WTC11 (cell line): ENCODE measurements at regions not wholly inside any gene's neighbourhood (a gene's known extent, or its start where the extent isn't known, plus 50 kb on each side); places are given as distances from the start of the nearest gene placed in this dataset.

ENCODE experiments used
- ATAC-seq: fragments of 200-7000 bp; cut with Tn5 transposase; 2 replicates; pipeline ENCODE4 v1.10.0; 2021; ENCODE audit warnings: mild to moderate bottlenecking, moderate library complexity
- CTCF ChIA-PET: fragments of 300-600 bp; sonication (Branson Sonifier 250); formaldehyde crosslinking; loops from one replicate; lab custom pipeline; 2021; ENCODE audit warnings: antibody characterized with exemption; lab: Charles Lee
- POLR2A ChIA-PET: fragments of 350-600 bp; sonication (Branson Sonifier 250); formaldehyde crosslinking; loops from one replicate; lab custom pipeline; 2021; ENCODE audit warnings: antibody characterized with exemption; lab: Charles Lee
- DNase-seq: peaks from one replicate; pipeline ENCODE4 v3.0.0; 2021; ENCODE audit warnings: low spot score
- H3K27ac Mint-ChIP-seq: 2 replicates; pipeline ENCODE4 v1.8.0; 2021; ENCODE audit warnings: mixed read lengths
- H3K27me3 Mint-ChIP-seq: 2 replicates; pipeline ENCODE4 v1.8.0; 2021; ENCODE audit warnings: low read depth, mild to moderate bottlenecking, moderate library complexity, mixed read lengths
- H3K36me3 Mint-ChIP-seq: 2 replicates; pipeline ENCODE4 v1.8.0; 2021; ENCODE audit warnings: mixed read lengths
- H3K4me1 Mint-ChIP-seq: 2 replicates; pipeline ENCODE4 v1.8.0; 2022; ENCODE audit warnings: mixed read lengths
- H3K4me3 Mint-ChIP-seq: 2 replicates; pipeline ENCODE4 v1.8.0; 2021; ENCODE audit warnings: mild to moderate bottlenecking, moderate library complexity, mixed read lengths
- H3K9me3 Mint-ChIP-seq: 2 replicates; pipeline ENCODE4 v1.8.0; 2021; ENCODE audit warnings: mixed read lengths
- ESRRA ChIP-seq: sonication (generic); formaldehyde crosslinking; IDR thresholded peaks from 2 replicates; pipeline ENCODE4 v1.8.1; 2022; ENCODE audit warnings: mild to moderate bottlenecking, missing genetic modification reagents, borderline replicate concordance
- GRHL2 ChIP-seq: fragments of 250-450 bp; sonication (Bioruptor Pico); IDR thresholded peaks from 2 replicates; pipeline ENCODE4 v1.8.0; 2022; ENCODE audit warnings: mild to moderate bottlenecking, moderate library complexity; ENCODE audit not compliant: insufficient replicate concordance, severe bottlenecking
- HMGXB4 ChIP-seq: sonication (generic); formaldehyde crosslinking; IDR thresholded peaks from 2 replicates; pipeline ENCODE4 v1.8.1; 2023; ENCODE audit warnings: mild to moderate bottlenecking, moderate library complexity, missing genetic modification reagents
- JAZF1 ChIP-seq: fragments of 250-450 bp; sonication (Bioruptor Pico); IDR thresholded peaks from 2 replicates; pipeline ENCODE4 v1.9.0; 2021; ENCODE audit warnings: moderate library complexity, mild to moderate bottlenecking, inconsistent platforms
- NFE2L1 ChIP-seq: sonication (generic); formaldehyde crosslinking; IDR thresholded peaks from 2 replicates; pipeline ENCODE4 v1.8.1; 2023; ENCODE audit warnings: missing genetic modification reagents
- OVOL2 ChIP-seq: fragments of 250-450 bp; sonication (Bioruptor Pico); IDR thresholded peaks from 2 replicates; pipeline ENCODE4 v1.9.0; 2021; ENCODE audit warnings: mild to moderate bottlenecking, borderline replicate concordance
- PRRX2 ChIP-seq: fragments of 250-450 bp; sonication (Bioruptor Pico); IDR thresholded peaks from 2 replicates; pipeline ENCODE4 v1.8.0; 2021; ENCODE audit warnings: mild to moderate bottlenecking
- SMAD3 ChIP-seq: sonication (generic); formaldehyde crosslinking; IDR thresholded peaks from 2 replicates; pipeline ENCODE4 v1.8.0; 2022; ENCODE audit warnings: missing genetic modification reagents, mild to moderate bottlenecking, borderline replicate concordance
- SP1 ChIP-seq: sonication (generic); formaldehyde crosslinking; conservative IDR thresholded peaks from 2 replicates; pipeline ENCODE4 v1.8.1; 2022; ENCODE audit warnings: missing genetic modification reagents
- TEAD1 ChIP-seq: sonication (generic); formaldehyde crosslinking; IDR thresholded peaks from 2 replicates; pipeline ENCODE4 v1.8.0; 2022; ENCODE audit warnings: mild to moderate bottlenecking, missing genetic modification reagents
- ZBTB21 ChIP-seq: sonication (generic); formaldehyde crosslinking; IDR thresholded peaks from 2 replicates; pipeline ENCODE4 v1.8.1; 2023; ENCODE audit warnings: mild to moderate bottlenecking, missing genetic modification reagents, borderline replicate concordance
- ZNF219 ChIP-seq: sonication (generic); formaldehyde crosslinking; IDR thresholded peaks from 2 replicates; pipeline ENCODE4 v1.8.0; 2023; ENCODE audit warnings: missing genetic modification reagents, mild to moderate bottlenecking, borderline replicate concordance
- ZNF232 ChIP-seq: sonication (generic); formaldehyde crosslinking; IDR thresholded peaks from 2 replicates; pipeline ENCODE4 v1.8.0; 2022; ENCODE audit warnings: mild to moderate bottlenecking, missing genetic modification reagents
- ZNF263 ChIP-seq: sonication (generic); formaldehyde crosslinking; IDR thresholded peaks from 2 replicates; pipeline ENCODE4 v1.8.1; 2022; ENCODE audit warnings: low read depth, mild to moderate bottlenecking, moderate library complexity, missing genetic modification reagents
- ZNF396 ChIP-seq: fragments of 250-450 bp; sonication (Bioruptor Pico); IDR thresholded peaks from 2 replicates; pipeline ENCODE4 v1.8.0; 2021; ENCODE audit warnings: mild to moderate bottlenecking, moderate library complexity, borderline replicate concordance
- ZNF416 ChIP-seq: fragments of 250-450 bp; sonication (Bioruptor Pico); IDR thresholded peaks from 2 replicates; pipeline ENCODE4 v1.9.0; 2021; ENCODE audit warnings: mild to moderate bottlenecking, inconsistent platforms
- ZNF423 ChIP-seq: fragments of 250-450 bp; sonication (Bioruptor Pico); IDR thresholded peaks from 2 replicates; pipeline ENCODE4 v2.1.2; 2022; ENCODE audit warnings: mild to moderate bottlenecking, moderate library complexity
- ZNF512 ChIP-seq: sonication (generic); formaldehyde crosslinking; IDR thresholded peaks from 2 replicates; pipeline ENCODE4 v1.8.1; 2022; ENCODE audit warnings: missing genetic modification reagents, borderline replicate concordance
- TF ChIP-seq, protein P1 (sequence below): sonication (generic); formaldehyde crosslinking; IDR thresholded peaks from 2 replicates; pipeline ENCODE4 v1.8.1; 2023; ENCODE audit warnings: mild to moderate bottlenecking, missing genetic modification reagents
- TF ChIP-seq, protein P2 (sequence below): fragments of 250-450 bp; sonication (Bioruptor Pico); IDR thresholded peaks from 2 replicates; pipeline ENCODE4 v1.8.0; 2021; ENCODE audit warnings: mild to moderate bottlenecking
- TF ChIP-seq, protein P3 (sequence below): fragments of 250-450 bp; sonication (Bioruptor Pico); IDR thresholded peaks from 2 replicates; pipeline ENCODE4 v1.9.0; 2021; ENCODE audit warnings: mild to moderate bottlenecking
- TF ChIP-seq, protein P4 (sequence below): sonication (generic); formaldehyde crosslinking; IDR thresholded peaks from 2 replicates; pipeline ENCODE4 v1.8.0; 2022; ENCODE audit warnings: mild to moderate bottlenecking, missing genetic modification reagents
- TF ChIP-seq, protein P5 (sequence below): sonication (generic); formaldehyde crosslinking; IDR thresholded peaks from 2 replicates; pipeline ENCODE4 v1.8.1; 2022; ENCODE audit warnings: mild to moderate bottlenecking, missing genetic modification reagents, moderate library complexity, borderline replicate concordance

DNA sequence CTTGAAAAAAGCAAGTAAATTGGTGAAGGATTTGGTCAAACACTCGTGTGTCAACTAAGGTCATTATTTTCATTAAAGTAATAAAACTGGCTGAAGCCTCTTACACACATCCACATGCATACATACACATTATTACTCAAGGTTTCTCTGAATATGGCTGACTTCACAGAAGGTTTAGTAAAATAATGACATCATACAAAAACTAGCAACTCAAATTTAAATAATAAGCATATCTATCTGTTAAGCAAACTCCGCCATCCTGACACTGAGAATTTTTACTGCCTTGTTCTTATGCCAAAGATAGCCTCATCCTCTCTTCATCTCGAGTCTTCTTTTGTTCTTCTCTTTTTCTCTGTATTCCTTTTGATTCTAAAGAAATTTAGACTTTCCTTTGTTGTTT is 739.1 kb downstream of the GBE1 start:
- DNase-seq (no peak), ATAC-seq (no peak)
- POLR2A ChIA-PET: no interaction called here
- H3K9me3 Mint-ChIP-seq: peaks cover 13% of the 10 kb centered on the region
- CTCF ChIA-PET: no interaction called here
- H3K27me3 Mint-ChIP-seq: no peaks in the 10 kb centered on the region
- peaks cover under 1% of the 10 kb centered on the region; the same call in 1 of the 2 replicates for H3K36me3 Mint-ChIP-seq
- no peak overlapping the region for H3K27ac Mint-ChIP-seq
- H3K4me1 Mint-ChIP-seq: no peaks in the 10 kb centered on the region
- TF ChIP-seq, protein P1, sequence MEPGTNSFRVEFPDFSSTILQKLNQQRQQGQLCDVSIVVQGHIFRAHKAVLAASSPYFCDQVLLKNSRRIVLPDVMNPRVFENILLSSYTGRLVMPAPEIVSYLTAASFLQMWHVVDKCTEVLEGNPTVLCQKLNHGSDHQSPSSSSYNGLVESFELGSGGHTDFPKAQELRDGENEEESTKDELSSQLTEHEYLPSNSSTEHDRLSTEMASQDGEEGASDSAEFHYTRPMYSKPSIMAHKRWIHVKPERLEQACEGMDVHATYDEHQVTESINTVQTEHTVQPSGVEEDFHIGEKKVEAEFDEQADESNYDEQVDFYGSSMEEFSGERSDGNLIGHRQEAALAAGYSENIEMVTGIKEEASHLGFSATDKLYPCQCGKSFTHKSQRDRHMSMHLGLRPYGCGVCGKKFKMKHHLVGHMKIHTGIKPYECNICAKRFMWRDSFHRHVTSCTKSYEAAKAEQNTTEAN: no peak
- TF ChIP-seq, protein P2, sequence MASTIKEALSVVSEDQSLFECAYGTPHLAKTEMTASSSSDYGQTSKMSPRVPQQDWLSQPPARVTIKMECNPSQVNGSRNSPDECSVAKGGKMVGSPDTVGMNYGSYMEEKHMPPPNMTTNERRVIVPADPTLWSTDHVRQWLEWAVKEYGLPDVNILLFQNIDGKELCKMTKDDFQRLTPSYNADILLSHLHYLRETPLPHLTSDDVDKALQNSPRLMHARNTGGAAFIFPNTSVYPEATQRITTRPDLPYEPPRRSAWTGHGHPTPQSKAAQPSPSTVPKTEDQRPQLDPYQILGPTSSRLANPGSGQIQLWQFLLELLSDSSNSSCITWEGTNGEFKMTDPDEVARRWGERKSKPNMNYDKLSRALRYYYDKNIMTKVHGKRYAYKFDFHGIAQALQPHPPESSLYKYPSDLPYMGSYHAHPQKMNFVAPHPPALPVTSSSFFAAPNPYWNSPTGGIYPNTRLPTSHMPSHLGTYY (CRISPR knock-in tag): no peak
- no peak for TF ChIP-seq JAZF1 (CRISPR knock-in tag)
- no peak for TF ChIP-seq ZNF416 (CRISPR knock-in tag)
- TF ChIP-seq, protein P3, sequence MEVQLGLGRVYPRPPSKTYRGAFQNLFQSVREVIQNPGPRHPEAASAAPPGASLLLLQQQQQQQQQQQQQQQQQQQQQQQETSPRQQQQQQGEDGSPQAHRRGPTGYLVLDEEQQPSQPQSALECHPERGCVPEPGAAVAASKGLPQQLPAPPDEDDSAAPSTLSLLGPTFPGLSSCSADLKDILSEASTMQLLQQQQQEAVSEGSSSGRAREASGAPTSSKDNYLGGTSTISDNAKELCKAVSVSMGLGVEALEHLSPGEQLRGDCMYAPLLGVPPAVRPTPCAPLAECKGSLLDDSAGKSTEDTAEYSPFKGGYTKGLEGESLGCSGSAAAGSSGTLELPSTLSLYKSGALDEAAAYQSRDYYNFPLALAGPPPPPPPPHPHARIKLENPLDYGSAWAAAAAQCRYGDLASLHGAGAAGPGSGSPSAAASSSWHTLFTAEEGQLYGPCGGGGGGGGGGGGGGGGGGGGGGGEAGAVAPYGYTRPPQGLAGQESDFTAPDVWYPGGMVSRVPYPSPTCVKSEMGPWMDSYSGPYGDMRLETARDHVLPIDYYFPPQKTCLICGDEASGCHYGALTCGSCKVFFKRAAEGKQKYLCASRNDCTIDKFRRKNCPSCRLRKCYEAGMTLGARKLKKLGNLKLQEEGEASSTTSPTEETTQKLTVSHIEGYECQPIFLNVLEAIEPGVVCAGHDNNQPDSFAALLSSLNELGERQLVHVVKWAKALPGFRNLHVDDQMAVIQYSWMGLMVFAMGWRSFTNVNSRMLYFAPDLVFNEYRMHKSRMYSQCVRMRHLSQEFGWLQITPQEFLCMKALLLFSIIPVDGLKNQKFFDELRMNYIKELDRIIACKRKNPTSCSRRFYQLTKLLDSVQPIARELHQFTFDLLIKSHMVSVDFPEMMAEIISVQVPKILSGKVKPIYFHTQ (CRISPR knock-in tag): no peak
- no peak for TF ChIP-seq ESRRA (CRISPR knock-in tag)
- no peak for TF ChIP-seq ZNF219 (CRISPR knock-in tag)
- no peak for TF ChIP-seq ZNF232 (CRISPR knock-in tag)
- TF ChIP-seq OVOL2 (CRISPR knock-in tag): no peak
- TF ChIP-seq, protein P4, sequence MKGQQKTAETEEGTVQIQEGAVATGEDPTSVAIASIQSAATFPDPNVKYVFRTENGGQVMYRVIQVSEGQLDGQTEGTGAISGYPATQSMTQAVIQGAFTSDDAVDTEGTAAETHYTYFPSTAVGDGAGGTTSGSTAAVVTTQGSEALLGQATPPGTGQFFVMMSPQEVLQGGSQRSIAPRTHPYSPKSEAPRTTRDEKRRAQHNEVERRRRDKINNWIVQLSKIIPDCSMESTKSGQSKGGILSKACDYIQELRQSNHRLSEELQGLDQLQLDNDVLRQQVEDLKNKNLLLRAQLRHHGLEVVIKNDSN: no peak
- no peak for TF ChIP-seq ZNF512 (CRISPR knock-in tag)
- TF ChIP-seq GRHL2: no peak
- no peak for TF ChIP-seq TEAD1 (CRISPR knock-in tag)
- TF ChIP-seq PRRX2 (CRISPR knock-in tag): no peak
- no peak for TF ChIP-seq SMAD3 (CRISPR knock-in tag)
- H3K4me3 Mint-ChIP-seq: no peak overlapping the region

DNA sequence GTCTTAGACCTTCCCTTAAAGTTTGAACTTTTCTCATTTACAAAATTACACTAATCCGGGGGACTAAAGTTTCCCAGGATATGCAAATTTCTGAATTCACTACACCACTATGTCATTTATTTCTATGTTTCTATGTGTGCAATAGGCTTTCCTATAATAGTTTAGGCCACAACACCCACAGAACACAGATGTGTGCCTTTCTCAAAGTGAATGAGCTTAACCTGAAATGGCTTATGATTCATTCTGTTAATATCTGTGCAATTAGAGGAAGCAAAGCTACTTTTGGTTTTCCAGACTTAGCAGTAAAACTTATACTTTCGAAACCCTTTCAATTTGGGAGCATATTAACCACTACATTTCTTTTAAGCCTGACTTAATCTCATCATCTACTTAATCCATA is 748.1 kb downstream of the GBE1 start:
- Mint-ChIP-seq H3K27me3 (no peaks in the 10 kb centered on the region), H3K4me3 (no peak overlapping the region)
- no peak for TF ChIP-seq ZBTB21 (CRISPR knock-in tag)
- TF ChIP-seq, protein P5, sequence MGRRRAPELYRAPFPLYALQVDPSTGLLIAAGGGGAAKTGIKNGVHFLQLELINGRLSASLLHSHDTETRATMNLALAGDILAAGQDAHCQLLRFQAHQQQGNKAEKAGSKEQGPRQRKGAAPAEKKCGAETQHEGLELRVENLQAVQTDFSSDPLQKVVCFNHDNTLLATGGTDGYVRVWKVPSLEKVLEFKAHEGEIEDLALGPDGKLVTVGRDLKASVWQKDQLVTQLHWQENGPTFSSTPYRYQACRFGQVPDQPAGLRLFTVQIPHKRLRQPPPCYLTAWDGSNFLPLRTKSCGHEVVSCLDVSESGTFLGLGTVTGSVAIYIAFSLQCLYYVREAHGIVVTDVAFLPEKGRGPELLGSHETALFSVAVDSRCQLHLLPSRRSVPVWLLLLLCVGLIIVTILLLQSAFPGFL: no peak
- TF ChIP-seq, protein P3 (CRISPR knock-in tag): no peak
- no peak for TF ChIP-seq SP1 (CRISPR knock-in tag)
- no peak for TF ChIP-seq ZNF219 (CRISPR knock-in tag)
- no peak for TF ChIP-seq NFE2L1 (CRISPR knock-in tag)
- TF ChIP-seq ZNF263: no peak
- TF ChIP-seq ZNF423 (CRISPR knock-in tag): no peak
- no peak for TF ChIP-seq HMGXB4 (CRISPR knock-in tag)
- TF ChIP-seq PRRX2 (CRISPR knock-in tag): no peak
- TF ChIP-seq ZNF396: no peak

More for the DNA sequence above, 748.1 kb downstream of the GBE1 start:
- Mint-ChIP-seq H3K27ac (no peak overlapping the region), H3K4me1 (no peaks in the 10 kb centered on the region), H3K36me3 (peaks cover 20% of the 10 kb centered on the region), H3K9me3 (peaks cover 46% of the 10 kb centered on the region)
- ChIA-PET POLR2A (no interaction called here), CTCF (no interaction called here)
- no peak for ATAC-seq
- no peak for DNase-seq
